HG03565 (cell line): ENCODE measurements at regions not wholly inside any gene's neighbourhood (a gene's known extent, or its start where the extent isn't known, plus 50 kb on each side); places are given as distances from the start of the nearest gene placed in this dataset.
"Not testable (repeated sequence)": the region's sequence is repeated elsewhere in the genome, so short reads cannot be mapped to it uniquely, and the experiment has no call there.

Experiments
- ATAC-seq: cut with Tn5 transposase; IDR thresholded peaks from one replicate; pipeline ENCODE4 v1.9.1; 2021; ENCODE audit warnings: mild to moderate bottlenecking, moderate library complexity; ENCODE audit not compliant: unreplicated experiment

DNA sequence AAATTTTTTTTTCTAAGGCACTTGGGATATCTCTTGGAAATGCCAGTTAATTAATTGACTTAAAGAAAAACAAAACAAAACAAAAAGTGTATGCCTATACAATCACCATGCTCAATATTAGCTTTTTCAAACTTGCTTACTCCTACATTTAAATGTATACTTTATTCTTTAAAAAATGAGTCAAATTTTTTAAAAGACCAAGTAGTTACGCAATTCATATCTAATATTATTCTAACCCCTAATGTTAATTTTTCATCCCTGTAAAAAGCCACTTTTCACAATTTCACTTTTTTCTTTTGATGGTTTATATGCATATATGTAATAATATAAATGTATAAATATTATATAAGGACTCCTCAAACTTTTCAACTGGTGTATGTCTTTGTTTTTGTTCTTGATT lies 211.2 kb downstream of the PRDM9 start:
- no peak for ATAC-seq

DNA sequence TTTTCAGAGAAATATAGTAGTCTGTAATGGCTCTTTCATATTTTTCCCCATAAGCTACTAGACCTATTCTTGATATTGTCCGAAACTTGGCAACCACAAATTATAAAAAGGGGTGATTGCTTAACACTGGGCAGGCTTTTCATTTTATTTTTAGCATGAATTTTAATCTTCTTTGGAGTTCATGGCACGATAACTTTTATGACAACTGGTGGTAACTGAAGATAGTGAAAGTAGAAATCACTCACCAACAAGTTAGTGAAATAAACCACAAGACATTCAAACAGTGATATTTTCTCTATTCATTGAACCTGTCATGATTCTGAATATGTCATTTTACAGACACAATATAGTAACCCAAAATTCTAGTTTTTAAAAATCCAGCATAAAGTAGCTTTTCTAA lies 213.9 kb downstream of the PRDM9 start:
- peak; percentile 34 for ATAC-seq

DNA sequence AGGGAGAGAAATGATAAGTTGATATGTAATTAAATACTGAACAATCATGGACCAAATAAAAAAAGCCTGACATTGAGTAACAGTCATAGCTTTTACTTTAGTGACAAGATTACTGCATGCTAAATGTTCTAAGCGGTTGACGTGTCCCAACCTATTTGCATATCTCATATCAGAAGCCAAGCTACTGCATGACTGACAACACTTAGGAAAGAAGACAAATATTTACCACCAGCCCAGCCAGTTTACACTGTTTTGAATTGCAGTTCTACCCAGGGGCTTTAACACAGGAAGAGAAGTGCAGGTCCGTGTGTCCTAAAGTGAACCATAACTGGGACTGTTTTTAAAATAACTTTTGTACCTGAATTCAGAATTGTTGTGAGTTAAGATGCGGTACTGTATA lies 219.9 kb downstream of the PRDM9 start:
- ATAC-seq = no peak

DNA sequence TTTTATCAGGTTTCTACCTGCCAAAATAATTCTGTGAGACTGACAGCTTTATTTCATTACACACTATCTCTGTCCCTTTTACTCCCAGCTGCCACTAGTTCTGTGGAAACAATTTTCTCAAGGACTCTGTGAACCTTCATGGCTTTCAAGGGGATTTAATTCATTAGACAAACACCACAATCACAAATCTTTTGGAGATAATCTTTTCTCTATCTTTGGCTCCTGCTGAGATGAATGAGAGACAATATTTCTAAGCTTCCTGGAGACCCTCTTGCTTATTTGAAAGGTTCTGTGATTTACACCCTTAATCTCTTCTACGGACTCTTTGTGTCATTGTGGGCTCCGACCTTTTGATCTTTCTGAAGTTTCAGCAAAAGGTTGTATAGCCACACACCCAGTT lies 222.6 kb downstream of the PRDM9 start:
- ATAC-seq = no peak

DNA sequence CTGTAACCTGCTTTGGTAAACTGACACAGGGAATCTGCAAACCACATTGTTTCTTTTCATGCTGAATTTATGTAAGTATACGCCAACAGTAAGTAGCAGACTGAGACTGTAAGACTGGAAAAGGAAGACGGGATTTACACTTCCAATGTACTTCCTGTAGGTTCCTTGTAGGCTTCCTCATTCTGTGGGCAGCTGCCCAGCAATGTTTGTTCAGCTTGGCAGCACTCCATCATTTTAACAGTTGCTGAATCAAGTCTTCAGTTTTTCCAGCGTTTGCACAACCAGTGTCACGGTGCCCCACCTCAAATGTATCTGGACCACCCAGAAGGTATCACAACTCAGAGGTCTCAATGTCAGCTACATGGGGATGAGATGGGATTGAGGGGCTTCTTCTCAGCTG lies 232.6 kb downstream of the PRDM9 start:
- no peak for ATAC-seq

DNA sequence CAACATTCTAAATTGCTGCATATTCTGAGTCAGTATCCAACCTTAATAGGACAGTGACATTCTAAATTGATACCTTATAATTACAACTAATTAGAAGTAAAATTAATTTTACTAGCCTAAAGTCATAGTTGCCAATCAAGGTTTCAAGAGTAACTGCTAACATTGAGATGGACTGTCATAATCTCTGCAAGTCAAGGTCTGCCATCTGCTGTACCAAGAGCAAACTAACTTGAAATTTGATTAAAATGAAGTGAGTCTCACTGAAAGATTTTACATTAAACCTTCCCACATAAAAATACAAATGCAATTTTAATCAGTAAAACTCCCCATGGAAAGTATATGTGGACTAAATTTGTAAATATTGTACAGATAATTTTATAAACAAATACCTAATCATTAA lies 235.3 kb downstream of the PRDM9 start:
- no peak for ATAC-seq

DNA sequence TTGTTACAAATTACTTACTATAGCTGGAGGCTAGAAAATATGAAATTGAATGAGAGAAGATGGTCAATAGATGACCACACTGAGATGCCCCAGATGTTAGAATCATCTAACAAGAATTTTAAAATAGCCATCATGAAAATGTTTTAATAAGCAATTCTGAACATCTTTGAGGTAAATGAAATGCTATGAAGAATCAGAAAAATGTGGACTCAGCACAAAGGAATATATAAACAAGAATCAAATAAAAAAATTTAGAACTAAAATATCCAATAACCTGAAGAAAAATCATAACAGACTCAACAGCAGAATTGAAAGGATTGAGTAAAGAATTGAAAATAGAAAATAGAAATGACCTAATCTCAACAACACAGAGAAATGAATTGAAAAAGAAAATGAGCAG lies 248.5 kb downstream of the PRDM9 start:
- no peak for ATAC-seq

DNA sequence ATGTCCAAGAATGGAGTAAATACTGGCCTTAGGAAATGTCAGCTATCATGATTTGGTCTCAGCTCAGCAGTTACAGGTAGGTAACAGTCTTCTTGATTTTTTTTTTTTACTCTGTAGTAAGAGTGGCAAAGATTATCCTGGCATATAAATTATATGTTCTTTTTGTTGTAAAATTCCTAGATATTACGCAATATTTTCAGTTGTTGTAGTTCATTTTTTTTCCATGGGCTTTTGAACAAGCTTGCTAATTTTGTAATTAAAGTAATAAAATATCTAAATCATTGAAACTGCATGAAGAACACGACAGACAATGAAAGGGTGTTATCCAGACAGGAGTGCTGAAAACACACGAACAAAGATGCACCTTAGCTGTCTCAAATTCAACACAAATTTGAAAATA lies 249.4 kb downstream of the PRDM9 start:
- no peak for ATAC-seq

DNA sequence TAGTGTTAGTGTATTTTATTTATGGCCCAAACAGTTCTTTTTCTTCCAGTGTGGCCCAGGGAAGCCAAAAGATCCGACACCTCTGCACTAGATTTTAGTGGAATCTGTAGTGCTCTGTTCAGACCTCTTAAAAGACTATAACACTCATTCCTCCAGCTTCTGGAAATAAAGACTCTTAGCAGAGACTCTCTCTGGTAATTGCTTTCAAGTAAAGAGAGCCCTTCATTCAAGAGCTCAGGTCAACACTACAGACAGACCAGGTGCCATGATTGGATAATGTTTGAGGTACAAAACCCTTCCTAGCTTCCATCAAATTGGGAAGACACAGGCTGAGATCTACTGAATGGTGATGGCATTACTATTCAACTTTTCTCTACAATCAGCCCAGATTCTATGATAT lies 255.8 kb downstream of the PRDM9 start:
- no peak for ATAC-seq

DNA sequence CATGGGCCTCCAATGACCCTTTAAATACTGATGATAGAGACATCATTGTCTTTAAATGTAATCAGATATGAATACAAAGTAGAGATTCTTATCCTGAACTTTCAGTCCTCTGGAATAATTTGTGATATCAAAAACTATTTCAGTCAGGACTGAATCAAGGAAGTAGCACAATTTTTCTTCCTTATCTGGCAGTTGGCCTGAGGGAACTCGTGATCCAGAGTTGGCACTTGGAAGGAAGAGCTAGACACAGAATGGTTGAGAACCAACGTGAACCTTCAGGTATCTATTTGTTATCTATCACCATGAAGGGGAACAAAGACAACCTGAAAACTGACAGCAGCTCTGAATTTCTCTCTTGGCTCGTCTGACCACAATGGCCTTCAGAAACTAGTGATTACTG lies 269.3 kb downstream of the PRDM9 start:
- no peak for ATAC-seq

DNA sequence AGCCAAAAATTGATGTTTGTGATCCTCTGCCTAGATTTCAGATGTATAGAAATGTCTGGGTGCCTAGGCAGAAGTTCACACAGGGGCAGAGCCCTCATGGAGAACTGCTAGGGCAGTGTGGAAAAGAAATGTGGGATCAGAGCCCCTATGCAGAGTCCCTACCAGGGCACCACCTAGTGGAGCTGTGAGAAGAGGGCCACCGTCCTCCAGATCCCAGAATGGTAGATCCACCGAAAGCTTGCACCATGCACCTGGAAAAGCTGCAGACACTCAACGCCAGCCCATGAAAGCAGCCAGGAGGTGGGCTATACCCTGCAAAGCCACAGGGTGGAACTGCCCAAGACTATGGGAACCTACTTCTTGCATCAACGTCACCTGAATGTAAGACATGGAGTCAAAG lies 292.9 kb downstream of the PRDM9 start:
- not testable (repeated sequence) for ATAC-seq

DNA sequence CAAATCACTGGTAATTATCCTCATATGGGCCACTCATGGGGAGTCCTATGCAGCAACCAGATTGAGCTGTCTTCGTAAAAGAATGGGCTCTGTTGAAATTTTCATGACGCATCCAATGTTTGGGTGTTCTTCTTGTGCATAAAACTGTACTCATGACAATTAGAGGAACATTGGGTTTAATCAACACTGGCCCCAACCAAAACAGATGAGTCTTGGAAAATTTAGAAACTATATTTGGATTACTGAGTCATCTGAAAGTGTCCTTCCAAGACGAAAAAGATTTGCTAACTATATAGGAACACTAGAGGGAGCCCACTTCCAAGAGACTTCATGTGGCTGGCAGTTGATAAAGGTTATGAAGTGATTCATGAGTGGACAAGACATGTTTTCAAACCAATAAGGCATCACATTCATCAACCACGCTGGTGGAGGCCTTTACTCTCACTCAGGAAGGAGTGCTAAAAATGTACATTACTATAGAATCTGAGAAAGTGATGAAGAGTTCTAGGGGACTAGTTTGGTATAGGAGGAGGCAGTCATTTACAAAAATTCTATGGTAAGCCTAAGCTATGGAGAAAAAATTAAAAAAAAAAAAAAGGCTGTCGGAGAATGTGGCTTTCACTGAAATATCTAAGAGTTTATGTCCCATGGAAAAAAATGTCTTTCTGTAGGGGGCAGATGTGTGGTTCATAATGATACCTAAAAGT lies 313.5 kb downstream of the PRDM9 start:
- ATAC-seq = no peak

DNA sequence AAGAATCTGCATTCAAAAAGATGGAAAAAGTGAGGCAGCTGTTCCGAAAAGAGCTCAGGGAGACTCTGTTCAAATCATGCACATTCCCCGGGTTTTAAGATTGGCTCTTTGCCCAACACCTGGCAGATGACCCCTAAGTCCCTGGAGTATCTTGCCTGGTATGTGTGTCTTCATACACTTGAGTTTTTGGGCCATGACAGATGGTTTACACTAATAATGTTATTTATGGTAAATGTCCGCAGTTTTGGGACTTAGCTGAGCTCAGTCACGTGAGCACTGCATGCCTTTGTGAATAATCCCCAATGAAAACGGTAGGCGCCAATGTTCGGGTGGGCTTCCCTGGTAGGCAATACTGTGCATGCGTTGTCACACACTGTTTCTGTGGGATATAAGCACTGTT lies 316.1 kb downstream of the PRDM9 start:
- ATAC-seq = no peak

DNA sequence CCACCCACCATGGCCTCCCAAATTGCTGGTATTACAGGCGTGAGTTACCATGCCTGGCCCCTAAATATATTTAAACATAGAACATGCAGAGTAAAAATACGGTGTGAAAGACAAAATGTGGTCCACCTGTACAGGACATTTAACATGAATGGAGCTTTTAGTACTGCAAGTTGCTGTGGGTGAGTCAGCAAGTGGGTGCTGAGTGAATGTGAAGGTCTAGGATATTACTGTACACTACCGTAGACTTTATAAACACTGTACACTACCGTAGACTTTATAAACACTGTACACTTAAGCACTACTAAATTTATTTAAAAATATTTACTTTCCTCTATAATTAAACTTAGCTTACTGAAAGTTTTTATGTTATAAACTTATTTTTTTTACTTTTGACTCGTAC lies 317.8 kb downstream of the PRDM9 start:
- ATAC-seq = no peak

DNA sequence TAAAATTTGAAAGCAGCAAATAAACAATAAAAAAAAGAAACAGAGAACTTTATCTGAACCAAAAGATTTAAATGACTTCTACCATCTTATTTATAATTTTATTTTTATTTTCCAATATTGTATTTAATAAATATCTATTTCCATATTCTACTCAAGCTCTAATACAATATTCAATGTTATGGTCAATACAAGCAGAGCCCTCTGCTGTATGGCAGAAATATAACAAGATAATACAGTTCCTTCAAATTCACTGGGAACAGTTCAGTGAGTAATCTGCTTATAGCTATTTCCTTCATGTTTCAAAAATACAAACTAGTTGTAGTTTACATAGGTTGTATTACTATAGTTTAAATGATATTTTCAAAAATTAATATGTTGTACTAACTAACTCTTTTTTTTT lies 332.7 kb downstream of the PRDM9 start:
- no peak for ATAC-seq

DNA sequence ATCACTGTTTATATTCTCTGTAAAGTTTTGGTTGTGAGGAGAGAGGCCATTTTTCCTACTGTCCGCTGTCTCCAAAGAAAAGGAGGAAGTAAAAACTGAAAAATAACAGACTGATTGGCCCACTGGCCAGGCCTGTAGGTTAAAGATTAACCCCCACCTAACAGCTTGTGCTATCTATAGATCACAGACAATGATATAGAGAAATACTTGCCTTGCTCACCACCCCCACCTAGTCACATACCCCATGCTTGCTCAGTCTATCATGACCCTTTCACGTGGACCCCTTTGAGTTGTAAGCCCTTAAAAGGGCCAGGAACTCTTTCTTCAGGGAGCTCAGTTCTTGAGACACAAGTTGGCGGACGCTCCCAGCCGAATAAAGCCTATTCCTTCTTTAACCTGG lies 357.4 kb downstream of the PRDM9 start:
- no peak for ATAC-seq

DNA sequence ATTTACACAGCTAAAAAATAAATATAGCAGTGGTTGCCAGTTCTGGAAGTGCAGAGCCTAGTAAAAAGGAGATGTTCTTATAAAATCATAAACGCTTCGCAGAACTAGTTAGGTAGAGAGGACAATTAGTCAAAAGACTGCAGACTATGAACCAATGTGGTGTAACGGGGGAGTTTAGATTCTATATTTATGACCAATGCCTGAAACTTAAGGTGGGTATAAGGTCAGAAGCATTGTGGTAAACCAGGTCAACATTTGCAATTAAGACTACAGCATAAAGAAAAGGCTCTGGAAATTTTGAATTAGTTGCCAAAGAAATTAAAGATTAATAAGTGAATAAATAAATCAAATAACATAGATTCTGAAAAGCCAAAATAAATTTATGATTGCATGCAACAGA lies 370.4 kb downstream of the PRDM9 start:
- ATAC-seq = no peak

DNA sequence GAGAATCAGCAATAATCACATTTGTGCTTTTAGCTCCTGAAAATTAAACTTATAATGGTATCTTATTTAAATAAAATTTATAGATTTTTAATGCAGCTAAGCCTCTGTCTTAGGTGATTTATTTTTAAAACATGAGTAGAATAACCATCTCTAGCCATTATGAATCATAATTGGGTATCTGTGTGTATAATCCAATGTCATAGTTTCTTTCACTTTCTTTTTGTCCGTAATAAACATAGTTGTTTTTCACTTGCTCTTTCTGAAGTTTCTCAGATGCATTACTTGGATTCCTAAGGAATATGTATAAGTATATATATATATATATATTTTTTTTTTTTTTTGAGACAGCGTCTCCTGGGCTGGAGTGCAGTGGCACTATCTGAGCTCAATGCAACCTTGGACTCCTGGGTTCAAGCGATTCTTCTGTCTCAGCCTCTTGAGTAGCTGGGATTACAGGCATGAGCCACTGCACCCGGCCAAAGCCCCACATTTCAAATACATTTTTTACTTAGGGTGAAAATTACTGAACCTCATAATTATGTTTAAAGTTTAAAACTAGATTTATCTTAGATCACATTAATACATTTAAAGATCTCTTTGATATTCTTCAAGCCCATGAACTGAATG lies 377.1 kb downstream of the PRDM9 start:
- ATAC-seq = no peak

DNA sequence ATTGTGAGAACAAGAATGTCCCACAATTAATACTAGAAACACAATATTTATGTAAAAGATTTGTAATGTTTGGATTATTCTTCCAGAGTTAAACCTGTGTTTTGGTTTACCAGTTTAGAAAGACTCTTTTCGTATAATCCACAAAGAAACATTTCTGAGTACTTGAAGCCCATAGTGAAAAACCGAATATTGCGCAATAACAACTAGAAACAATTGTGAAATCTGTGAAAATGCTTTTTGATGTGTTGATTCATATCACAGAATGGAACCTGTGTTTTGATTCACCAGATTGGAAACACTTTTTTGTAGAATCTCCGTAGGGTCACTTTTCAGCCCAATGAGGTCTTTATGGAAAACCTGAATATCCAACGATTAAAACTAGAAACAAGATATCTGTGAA lies 386.2 kb downstream of the PRDM9 start:
- no peak for ATAC-seq

DNA sequence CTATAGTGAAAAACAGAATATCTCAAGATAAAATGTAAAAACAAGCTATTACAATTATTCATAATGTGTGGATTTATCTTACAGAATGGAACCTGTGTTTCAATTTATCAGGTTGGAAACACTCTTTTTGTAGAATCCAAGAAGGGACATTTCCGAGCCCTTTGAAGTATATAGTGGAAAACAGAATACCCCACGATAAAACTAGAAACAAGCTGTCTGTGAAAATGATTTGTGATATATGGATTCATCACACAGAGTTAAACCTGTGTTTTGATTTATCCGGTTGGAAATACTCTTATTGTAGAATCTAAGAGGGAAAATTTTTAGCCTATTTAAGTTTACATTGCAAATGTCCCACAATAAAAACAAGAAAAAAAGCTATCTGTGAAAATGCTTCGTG lies 388.2 kb downstream of the PRDM9 start:
- ATAC-seq = no peak

DNA sequence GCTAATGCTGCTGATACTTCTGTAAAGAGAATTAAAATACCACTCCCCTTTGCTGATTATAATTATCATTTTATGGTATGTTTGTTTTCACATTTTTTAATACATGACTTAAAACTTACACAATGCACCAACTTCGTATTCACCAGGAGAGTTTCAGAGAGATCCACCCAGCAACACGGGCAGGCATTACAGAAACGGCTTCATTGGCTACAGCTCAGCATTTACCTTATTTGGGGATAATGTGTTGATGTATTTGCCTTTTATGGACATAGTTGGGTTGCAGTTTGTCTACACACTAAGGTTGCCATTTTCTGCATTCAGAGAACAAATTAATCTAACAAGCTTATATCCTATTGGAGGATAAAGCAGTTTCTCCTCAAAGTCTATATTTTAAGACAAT lies 423.6 kb downstream of the PRDM9 start:
- no peak for ATAC-seq

DNA sequence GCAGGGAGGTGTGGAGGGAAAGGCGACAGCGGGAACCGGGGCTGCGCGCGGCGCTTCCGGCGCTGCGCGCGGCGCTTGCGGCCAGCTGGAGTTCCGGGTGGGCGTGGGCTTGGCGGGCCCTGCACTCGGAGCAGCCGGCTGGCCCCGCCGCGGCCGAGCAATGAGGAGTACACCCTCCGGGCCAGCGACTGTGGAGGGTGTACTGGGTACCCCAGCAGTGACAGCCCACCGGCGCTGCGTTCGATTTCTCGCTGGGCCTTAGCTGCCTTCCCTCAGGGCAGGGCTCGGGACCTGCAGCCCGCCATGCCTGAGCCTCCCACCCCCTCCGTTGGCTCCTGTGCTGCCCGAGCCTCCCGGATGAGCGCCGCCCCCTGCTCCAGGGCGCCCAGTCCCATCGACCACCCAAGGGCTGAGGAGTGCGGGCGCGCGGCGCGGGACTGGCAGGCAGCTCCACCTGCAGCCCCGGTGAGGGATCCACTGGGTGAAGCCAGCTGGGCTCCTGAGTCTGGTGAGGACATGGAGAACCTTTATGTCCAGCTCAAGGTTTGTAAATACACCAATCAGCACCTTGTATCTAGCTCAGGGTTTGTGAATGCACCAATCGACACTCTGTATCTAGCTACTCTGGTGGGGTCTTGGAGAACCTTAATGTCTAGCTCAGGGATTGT lies 444.0 kb downstream of the PRDM9 start:
- not testable (repeated sequence) for ATAC-seq
